Endothelial cell of umbilical vein (primary cell): ENCODE measurements at regions not wholly inside any gene's neighbourhood (a gene's known extent, or its start where the extent isn't known, plus 50 kb on each side); places are given as distances from the start of the nearest gene placed in this dataset.

ENCODE experiments used
- BruUV-seq: library from RNA; stranded (reverse); fragments of 400-500 nt; replicated peaks from 2 replicates; lab custom pipeline; 2021; lab: Mats Ljungman, UMichigan
- CTCF ChIA-PET: fragments of 300-600, 350-600 bp; sonication (Branson Sonifier 250); formaldehyde crosslinking; loops from one replicate; lab custom pipeline; 2021; ENCODE audit warnings: antibody characterized with exemption, inconsistent platforms; lab: Charles Lee
- POLR2A ChIA-PET: fragments of 300-600, 350-600 bp; sonication (Branson Sonifier 250); formaldehyde crosslinking; loops from one replicate; lab custom pipeline; 2021; ENCODE audit warnings: antibody characterized with exemption, inconsistent platforms; lab: Charles Lee
- DNase-seq: peaks from one replicate; pipeline ENCODE4 v3.0.0-alpha.2; 2011; ENCODE audit warnings: low read depth, low spot score
- FAIRE-seq: peaks from 2 replicates; lab custom pipeline; 2011; peaks lifted over from hg19 to GRCh38; lab: Jason Lieb, UNC
- H2AFZ ChIP-seq: 2 replicates; pipeline ENCODE4 v1.6.0; 2012; ENCODE audit warnings: low read depth, low read length, control low read depth, inconsistent platforms
- H3K27ac ChIP-seq: 2 replicates; pipeline ENCODE4 v1.5.1; 2011; ENCODE audit warnings: low read depth, mild to moderate bottlenecking, control low read depth, low read length, moderate library complexity; ENCODE audit not compliant: insufficient read depth
- H3K27me3 ChIP-seq, 2 experiments: 2 replicates each; pipeline versions ENCODE4 v1.6.0 to v1.6.1; 2011; ENCODE audit warnings: low read length in 2 of 2, mixed read lengths in 1 of 2; ENCODE audit not compliant: control insufficient read depth in 2 of 2, insufficient read depth in 2 of 2
- H3K36me3 ChIP-seq, 2 experiments: 2 replicates in 1 of 2; 3 replicates in 1 of 2; pipeline ENCODE4 v1.5.1; 2011; ENCODE audit warnings: low read length in 2 of 2, mild to moderate bottlenecking in 1 of 2, moderate library complexity in 1 of 2; ENCODE audit not compliant: control insufficient read depth in 2 of 2, insufficient read depth in 2 of 2; ENCODE audit errors: extremely low read depth in 1 of 2
- H3K4me1 ChIP-seq: 3 replicates; pipeline ENCODE4 v1.5.1; 2011; ENCODE audit warnings: mild to moderate bottlenecking, low read length; ENCODE audit not compliant: control insufficient read depth, insufficient read depth; ENCODE audit errors: extremely low read depth
- H3K4me2 ChIP-seq: 2 replicates; pipeline ENCODE4 v1.6.1; 2011; ENCODE audit warnings: low read length, control low read depth, mixed read lengths; ENCODE audit not compliant: insufficient read depth
- H3K4me3 ChIP-seq, 3 experiments: fragments of 200-600 bp in 1 of 3; sonication (generic), shearing (Covaris generic) in 1 of 3; replicated peaks in 1 of 3; 2 replicates each; pipeline ENCODE4 v1.5.1; 2011 to 2016; ENCODE audit warnings: control low read depth in 3 of 3, low read length in 3 of 3, mild to moderate bottlenecking in 2 of 3, inconsistent platforms in 1 of 3, low read depth in 1 of 3, moderate library complexity in 1 of 3; ENCODE audit not compliant: insufficient read depth in 1 of 3
- H3K79me2 ChIP-seq: 2 replicates; pipeline ENCODE4 v1.6.0; 2012; ENCODE audit warnings: low read length, inconsistent platforms; ENCODE audit not compliant: control insufficient read depth, insufficient read depth
- H3K9ac ChIP-seq: replicated peaks from 2 replicates; pipeline ENCODE3; 2011; ENCODE audit warnings: low read length, control low read depth; ENCODE audit not compliant: insufficient read depth; ENCODE audit errors: extremely low read depth
- H3K9me1 ChIP-seq: replicated peaks from 3 replicates; pipeline ENCODE4 v1.6.0; 2011; ENCODE audit warnings: mild to moderate bottlenecking, low read length; ENCODE audit not compliant: control insufficient read depth, insufficient read depth; ENCODE audit errors: extremely low read depth
- H3K9me3 ChIP-seq: replicated peaks from 2 replicates; pipeline ENCODE4 v1.5.1; 2012; ENCODE audit warnings: low read length, inconsistent platforms; ENCODE audit not compliant: control insufficient read depth, insufficient read depth
- H4K20me1 ChIP-seq: replicated peaks from 2 replicates; pipeline ENCODE3; 2011; ENCODE audit warnings: mild to moderate bottlenecking, low read length; ENCODE audit not compliant: control insufficient read depth, insufficient read depth; ENCODE audit errors: extremely low read depth
- EZH2 ChIP-seq: IDR thresholded peaks from 2 replicates; pipeline ENCODE4 v1.6.1; 2012; ENCODE audit warnings: borderline replicate concordance, low read depth, mild to moderate bottlenecking, moderate library complexity, low read length, inconsistent platforms; ENCODE audit not compliant: severe bottlenecking
- FOS ChIP-seq: IDR thresholded peaks from 2 replicates; pipeline ENCODE4 v1.6.1; 2011; ENCODE audit warnings: mild to moderate bottlenecking, low read length, moderate library complexity, borderline replicate concordance; ENCODE audit not compliant: insufficient read depth
- JUN ChIP-seq: IDR thresholded peaks from 2 replicates; pipeline ENCODE4 v1.6.1; 2011; ENCODE audit warnings: borderline replicate concordance, low read depth; ENCODE audit not compliant: insufficient read length, insufficient read depth
- MYC ChIP-seq: IDR thresholded peaks from one replicate; pipeline ENCODE4 v1.6.1; 2011; ENCODE audit warnings: mild to moderate bottlenecking, low read depth, low read length
- POLR2A ChIP-seq: IDR thresholded peaks from 2 replicates; pipeline ENCODE4 v1.6.1; 2012; ENCODE audit warnings: low read depth, mild to moderate bottlenecking, control low read depth, low read length
- POLR2AphosphoS5 ChIP-seq: IDR thresholded peaks from 2 replicates; pipeline ENCODE4 v1.6.1; 2012; ENCODE audit warnings: low read depth, mild to moderate bottlenecking, control low read depth, low read length, moderate library complexity; ENCODE audit not compliant: insufficient read depth
- dilution Hi-C: fragments of 300-500 bp; cut with MboI; formaldehyde crosslinking; loops from one replicate; pipeline ENCODE4 v1.15.0; 2019; ENCODE audit warnings: low sequenced_read_pairs; ENCODE audit not compliant: extremely low pct_ligation_motif_present
- intact Hi-C: fragments of 100-400 bp; cut with micrococcal nuclease; formaldehyde crosslinking; loops from one replicate; pipeline ENCODE4 v1.10.0; 2022
- TF ChIP-seq, protein P1 (sequence below), 2 donors: IDR thresholded peaks; 1 replicate in 1 of 2; 2 replicates in 1 of 2; pipeline ENCODE4 v1.5.1; 2011; ENCODE audit warnings: low read length in 2 of 2, mild to moderate bottlenecking in 2 of 2, moderate library complexity in 2 of 2, control low read depth in 1 of 2, inconsistent platforms in 1 of 2, low read depth in 1 of 2; ENCODE audit not compliant: insufficient read depth in 1 of 2; ENCODE audit errors: extremely low read depth in 1 of 2

DNA sequence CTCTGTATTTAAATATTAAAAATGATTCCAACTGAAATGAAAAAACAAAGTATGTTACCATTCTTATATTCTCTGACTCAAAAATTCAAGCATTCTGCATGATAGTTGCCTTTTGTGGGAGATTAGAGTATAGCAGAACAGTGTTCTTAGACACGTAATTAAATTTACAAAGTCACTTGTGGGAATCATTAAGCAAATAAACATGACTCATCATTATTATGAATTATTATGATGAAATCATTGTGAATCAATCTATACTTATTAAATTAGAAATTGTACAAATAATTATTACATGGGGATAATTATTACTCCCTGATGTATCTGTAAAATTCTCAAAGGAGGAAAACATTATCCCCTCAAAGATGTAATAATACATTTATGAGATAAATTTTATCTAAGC is 358.9 kb upstream of the FSTL5 start:
- no peak overlapping the region for H3K4me2 ChIP-seq
- BruUV-seq = no TSS peak
- H3K27me3 ChIP-seq = no peaks in the 10 kb centered on the region
- TF ChIP-seq, protein P1, sequence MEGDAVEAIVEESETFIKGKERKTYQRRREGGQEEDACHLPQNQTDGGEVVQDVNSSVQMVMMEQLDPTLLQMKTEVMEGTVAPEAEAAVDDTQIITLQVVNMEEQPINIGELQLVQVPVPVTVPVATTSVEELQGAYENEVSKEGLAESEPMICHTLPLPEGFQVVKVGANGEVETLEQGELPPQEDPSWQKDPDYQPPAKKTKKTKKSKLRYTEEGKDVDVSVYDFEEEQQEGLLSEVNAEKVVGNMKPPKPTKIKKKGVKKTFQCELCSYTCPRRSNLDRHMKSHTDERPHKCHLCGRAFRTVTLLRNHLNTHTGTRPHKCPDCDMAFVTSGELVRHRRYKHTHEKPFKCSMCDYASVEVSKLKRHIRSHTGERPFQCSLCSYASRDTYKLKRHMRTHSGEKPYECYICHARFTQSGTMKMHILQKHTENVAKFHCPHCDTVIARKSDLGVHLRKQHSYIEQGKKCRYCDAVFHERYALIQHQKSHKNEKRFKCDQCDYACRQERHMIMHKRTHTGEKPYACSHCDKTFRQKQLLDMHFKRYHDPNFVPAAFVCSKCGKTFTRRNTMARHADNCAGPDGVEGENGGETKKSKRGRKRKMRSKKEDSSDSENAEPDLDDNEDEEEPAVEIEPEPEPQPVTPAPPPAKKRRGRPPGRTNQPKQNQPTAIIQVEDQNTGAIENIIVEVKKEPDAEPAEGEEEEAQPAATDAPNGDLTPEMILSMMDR (IDR thresholded peaks at IDR 0.05; ENCODE audit: extremely low read depth in 1 of 2, insufficient read depth in 1 of 2, low read depth in 1 of 2, low read length in 2 of 2) = no peak
- TF ChIP-seq FOS (no peak), MYC (no peak), EZH2 (no peak), POLR2A (no peak), JUN (no peak)
- ChIA-PET CTCF (no interaction called here), POLR2A (no interaction called here)
- dilution Hi-C loops = no loop called here
- no peaks in the 10 kb centered on the region for H3K9me1 ChIP-seq
- H3K4me3 ChIP-seq = no peak overlapping the region
- H3K27ac ChIP-seq = no peak overlapping the region
- H3K9me3 ChIP-seq = no peaks in the 10 kb centered on the region
- DNase-seq (no peak), FAIRE-seq (no peak)
- H3K9ac ChIP-seq = no peak overlapping the region
- H3K79me2 ChIP-seq = no peaks in the 10 kb centered on the region
- no peaks in the 10 kb centered on the region for H4K20me1 ChIP-seq
- H3K36me3 ChIP-seq = no peaks in the 10 kb centered on the region
- H2AFZ ChIP-seq = no peak overlapping the region
- intact Hi-C loops = no loop called here
- H3K4me1 ChIP-seq = no peaks in the 10 kb centered on the region

DNA sequence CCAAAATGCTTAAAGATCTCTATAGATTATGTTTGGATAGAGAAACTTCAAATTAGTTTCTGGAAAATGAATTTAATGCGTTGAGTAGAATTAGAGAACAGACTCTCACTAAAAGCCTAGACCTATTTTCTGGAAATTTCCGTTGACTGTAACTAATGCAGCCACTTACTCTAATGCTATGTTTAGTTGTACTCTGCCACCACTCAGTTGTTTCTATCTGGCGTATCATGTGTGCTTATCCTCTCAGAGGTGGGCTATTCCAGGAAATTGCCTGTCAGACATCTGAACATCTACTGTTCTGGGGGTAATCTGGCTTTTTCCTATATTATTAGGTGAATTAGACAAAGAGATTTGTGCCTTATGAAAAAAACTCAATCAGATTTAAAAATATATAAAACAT is 347.1 kb upstream of the FSTL5 start:
- POLR2A ChIA-PET = no interaction called here
- Histone ChIP-seq H3K27ac (no peak overlapping the region), H3K9me1 (no peaks in the 10 kb centered on the region), H4K20me1 (no peaks in the 10 kb centered on the region), H3K4me3 (no peak overlapping the region), H3K79me2 (no peaks in the 10 kb centered on the region), H3K9me3 (no peaks in the 10 kb centered on the region), H3K36me3 (no peaks in the 10 kb centered on the region), H3K4me1 (no peaks in the 10 kb centered on the region), H3K9ac (no peak overlapping the region), H3K4me2 (no peak overlapping the region), H2AFZ (no peak overlapping the region), H3K27me3 (no peaks in the 10 kb centered on the region)
- CTCF ChIA-PET = no interaction called here
- no peak for TF ChIP-seq POLR2AphosphoS5
- TF ChIP-seq JUN = no peak
- no peak for TF ChIP-seq MYC
- no peak for DNase-seq
- no peak for FAIRE-seq
- intact Hi-C loops = no loop called here
- no TSS peak for BruUV-seq
- dilution Hi-C loops = no loop called here
